DMS53 treated with DMSO at 0.1 percent for 48 hours (cell line): ENCODE measurements at regions not wholly inside any gene's neighbourhood (a gene's known extent, or its start where the extent isn't known, plus 50 kb on each side); places are given as distances from the start of the nearest gene placed in this dataset.
"Not testable (repeated sequence)": the region's sequence is repeated elsewhere in the genome, so short reads cannot be mapped to it uniquely, and the experiment has no call there.

Experiments used
- DNase-seq: peaks from one replicate; lab custom pipeline; 2025; ENCODE audit not compliant: unreplicated experiment; lab: John Stamatoyannopoulos, UW

DNA sequence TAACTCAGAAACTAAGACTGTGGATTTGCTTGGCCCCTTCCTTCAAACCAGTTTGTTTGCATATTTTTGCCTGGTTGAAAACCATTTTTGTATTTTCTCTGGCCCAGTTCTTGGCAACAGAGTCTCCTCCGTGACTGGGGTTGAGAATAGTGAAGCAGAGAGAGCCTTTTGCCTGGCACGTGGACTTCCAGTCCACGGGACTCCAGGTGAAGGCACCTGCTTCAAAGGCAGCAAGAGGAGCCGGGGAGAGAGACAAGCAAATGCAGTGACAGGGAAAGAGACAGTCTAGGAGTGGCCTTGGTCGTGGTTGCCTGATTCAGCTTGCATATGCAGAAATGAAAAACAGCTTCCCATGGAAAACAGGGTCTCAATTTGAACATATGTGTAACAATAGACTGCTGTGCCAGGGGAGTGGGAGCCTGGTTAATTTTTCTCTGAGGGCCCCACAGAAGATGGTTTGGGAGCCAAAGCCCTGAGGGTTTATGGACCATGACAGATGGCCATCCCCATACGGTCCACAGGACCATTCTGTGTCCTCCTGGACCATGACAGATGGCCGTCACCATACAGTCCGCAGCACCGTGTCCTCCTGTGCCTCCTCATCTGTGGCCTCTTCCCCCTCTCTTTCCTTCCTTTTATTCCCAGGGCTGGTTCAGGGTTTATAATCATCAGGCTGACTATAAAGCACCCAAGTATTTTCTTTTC, 272.2 kb upstream of the RASGEF1B start:
- DNase-seq = no peak

DNA sequence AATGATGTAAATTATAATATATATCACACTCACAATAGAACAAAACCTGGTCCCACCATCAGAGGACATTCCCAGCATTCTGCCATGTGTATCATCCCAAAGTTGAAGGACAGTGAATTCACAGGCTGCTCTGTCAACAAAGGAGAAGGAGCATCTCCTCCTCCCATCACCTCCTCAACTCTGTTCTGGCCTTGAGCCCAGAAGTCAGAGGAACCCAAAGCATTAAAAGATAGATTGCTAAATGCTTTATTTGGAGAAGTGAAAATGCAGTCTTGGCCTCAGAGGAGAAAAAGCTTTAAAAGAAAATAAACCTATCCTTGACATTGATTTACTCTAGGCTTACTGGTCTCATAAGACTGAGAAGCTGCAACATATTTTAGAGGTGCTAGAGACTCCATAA, 268.8 kb upstream of the RASGEF1B start:
- no peak for DNase-seq

DNA sequence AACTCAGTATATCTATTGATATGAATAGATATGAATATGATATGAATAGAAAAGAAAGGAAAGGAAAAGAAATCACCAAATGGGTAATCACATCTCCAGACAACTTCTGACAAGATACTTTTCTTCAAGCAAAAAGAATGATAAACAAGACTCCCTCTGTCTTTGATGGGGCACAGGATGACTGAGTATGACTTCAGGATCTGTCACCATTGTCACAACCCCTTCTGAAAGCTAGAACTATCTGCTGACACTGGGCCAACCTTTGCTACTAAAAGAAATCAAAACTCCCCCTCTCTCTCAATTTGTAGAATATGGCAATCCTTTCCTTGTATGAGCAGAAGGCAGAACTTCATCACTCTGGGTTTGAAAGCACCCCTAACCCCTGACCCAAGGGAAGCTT, 267.2 kb upstream of the RASGEF1B start:
- DNase-seq = no peak

DNA sequence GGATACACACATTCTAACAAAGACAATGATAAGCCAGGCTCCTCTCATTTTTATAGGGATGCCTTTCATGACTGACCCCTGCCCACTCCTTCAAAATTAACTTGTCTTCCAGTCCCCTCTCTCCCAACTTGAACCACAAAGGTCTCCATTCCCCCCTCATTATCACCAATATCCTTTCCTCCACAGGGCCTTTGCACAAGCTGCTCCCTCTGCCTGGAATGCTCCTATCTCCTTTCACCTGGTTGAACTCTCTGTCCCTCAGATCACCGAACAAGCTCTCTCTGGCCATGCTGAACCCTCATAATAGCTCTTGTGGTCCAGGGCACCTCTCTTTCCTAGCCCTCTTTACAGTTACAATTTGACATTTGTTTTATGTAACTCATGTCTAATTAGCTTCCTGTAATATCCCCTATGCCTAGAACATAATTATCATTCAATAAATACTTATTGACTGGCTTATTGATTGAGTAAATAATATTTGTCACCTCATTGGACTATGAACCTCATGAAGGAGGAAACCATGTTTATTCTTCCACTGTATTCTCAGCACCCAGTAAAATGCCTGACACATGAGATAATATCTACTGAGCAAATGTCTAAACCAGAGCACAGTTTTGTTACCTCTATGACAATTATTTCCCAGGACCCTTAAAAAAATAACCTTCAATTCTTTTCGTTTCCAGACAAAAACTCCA, 266.3 kb upstream of the RASGEF1B start:
- no peak for DNase-seq

DNA sequence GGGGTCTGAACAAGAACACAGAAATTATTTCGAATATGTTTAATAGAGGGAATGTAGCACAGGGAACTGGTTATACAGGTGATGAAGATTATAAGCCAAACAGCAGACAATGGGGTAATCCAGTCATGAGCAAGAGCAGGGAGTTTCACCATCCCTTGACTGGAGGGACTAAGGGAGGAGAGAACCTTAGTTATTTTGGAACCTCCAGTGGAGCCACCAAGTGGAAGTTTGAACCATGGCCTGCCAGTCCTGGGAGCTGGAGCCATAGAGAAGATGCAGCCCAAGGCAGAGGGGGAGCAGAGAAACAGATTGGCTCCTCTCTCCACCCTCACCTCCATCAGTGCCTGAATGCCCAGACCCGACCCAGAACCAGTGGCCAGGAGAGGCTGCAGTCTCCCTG, 264.6 kb upstream of the RASGEF1B start:
- DNase-seq = no peak

DNA sequence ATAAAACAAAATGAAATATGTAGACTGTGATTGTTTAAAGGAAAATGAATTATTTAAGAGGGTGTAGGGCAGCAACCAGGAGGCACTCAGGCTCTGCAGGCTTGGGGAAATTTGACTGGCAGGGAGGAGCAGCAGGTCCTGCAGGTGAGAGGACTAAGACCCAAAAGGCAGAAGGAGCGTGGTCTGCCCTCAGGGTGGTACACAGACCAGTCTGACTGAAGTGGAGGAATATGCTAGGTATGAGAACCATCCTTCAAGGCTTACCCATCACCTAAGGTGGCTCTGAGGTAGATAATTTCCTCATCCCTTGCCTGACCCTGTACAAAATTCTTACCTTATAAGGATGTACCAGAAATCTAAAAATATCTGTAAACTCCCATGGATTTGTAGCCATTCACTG, 261.3 kb upstream of the RASGEF1B start:
- DNase-seq = no peak

DNA sequence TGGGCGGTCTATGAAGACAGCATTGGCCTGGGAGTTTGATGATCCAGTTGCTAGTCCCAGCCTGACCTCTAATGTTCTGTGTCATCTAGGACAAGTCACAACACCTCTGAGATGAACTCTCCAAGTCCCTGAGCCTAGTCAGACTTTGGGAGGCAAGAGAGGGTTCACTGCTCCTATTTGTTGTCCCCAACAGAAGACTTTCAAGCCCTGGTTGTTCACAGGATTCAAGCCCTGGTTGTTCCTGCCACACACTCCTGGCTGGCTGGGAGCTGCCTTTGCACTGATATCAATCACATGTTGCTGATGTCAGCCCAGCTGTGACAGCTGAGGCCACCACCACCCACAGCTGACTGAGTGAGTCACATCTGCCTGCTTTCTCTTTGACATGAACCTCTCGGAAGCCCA, 253.2 kb upstream of the RASGEF1B start:
- DNase-seq = peak; percentile 52

DNA sequence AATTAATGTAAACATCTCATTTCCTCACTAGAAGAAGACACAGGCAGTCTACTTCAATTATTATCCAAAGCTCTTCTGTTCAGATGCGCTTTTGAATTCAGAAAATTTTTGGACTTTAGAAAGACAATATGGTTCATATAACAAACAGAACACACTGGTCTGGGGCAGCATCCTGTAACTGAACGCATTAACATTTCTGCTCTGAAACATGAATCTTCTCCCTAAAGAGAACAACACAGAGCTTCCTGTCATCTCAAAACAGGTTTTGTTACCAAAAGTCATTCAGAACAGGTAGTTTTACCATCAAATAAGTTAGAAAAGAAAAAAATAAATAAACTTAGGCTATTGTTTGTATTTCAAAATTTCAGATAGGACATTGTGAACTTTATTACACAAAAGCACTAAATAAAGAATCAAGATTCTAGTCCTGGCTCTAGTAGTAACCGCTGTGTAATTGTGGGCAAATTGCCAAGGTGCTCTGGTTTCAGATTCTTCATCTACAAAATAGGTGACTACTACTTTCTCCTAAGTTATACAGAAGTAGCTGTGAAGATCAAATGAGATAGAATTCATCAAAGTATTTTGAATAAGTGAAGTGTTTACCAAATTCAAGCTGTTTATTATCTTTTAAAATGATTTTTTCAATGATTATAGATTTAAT, 252.3 kb upstream of the RASGEF1B start:
- no peak for DNase-seq

DNA sequence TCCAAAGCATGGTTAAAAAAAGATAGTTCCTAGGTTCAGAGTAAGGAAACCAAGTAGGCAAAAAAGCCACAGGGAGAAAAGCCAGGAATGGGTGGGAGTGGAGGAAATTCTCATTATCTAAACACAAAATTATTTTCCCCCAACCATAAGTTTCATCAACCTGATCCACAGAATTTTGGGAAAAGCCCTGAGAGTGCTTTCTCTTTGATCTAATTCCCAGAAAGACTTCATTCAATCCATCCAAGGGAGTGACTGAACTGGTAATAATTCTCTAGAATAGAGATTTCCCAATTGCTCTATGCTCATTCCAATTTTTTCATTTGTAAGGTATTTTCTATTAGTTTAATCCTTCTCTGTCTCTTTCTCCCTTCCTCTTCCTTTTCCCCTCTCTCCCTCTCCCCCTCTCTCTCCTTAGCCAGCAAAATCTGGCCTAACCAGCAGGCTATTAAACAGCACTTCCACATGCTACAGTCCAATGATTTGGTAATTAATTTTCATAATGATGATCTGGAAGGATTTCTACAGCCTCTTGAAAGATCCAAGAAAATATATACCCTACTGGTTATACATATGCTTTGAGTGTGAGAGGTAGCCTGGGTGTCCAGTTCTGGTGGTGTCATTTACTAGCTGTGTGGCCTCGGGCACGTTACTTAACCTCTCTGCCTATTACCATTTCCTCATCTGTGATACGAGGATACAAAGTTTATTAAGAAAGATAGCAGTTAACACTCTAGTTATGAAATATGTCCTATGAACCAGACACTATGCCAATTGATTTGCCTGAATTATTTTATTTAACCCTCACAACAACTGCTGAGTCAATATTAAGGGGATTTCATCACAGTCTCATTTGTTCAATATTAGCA, 251.5 kb upstream of the RASGEF1B start:
- no peak for DNase-seq

DNA sequence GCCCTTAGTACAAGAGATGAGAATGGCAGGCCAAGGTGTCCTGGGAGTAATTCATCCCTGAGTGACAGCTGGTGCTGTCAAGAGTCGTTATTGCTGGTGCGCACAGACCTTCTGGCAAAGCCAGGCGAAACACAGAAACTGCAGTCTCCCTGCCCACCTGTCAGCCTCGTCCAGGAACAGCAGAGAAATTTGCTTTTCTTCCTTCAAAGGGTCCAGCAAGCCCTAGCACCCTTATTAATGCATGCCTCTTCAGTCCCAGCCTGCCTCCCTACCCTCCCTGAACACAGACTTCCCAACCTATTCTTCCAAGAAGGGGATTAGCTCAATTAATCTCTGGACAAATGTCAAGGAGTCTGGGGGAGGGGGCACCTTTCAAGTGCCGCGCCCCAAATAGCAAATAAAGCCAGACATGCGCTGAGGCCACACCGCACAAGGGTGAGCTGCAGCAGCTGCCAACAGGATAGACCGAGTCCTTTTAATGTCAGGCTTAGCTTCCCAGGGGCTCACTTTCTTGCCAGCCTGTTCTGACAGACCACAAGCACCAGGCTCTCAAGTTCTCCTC, 250.7 kb upstream of the RASGEF1B start:
- DNase-seq = no peak

DNA sequence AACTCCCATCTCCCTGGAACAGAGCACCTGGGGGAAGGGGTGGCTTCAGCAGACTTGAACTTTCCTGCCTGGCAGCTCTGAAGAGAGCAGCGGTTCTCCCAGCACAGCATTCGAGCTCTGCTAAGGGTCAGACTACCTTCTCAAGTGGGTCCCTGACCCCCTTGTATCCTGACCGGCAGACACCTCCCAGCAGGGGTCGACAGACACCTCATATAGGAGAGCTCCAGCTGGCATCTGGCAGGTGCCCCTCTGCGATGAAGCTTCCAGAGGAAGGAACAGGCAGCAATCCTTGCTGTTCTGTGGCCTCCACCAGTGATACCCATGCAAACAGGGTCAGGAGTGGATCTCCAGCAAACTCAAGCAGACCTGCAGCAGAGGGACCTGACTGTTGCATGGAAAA, 244.1 kb upstream of the RASGEF1B start:
- no peak for DNase-seq

DNA sequence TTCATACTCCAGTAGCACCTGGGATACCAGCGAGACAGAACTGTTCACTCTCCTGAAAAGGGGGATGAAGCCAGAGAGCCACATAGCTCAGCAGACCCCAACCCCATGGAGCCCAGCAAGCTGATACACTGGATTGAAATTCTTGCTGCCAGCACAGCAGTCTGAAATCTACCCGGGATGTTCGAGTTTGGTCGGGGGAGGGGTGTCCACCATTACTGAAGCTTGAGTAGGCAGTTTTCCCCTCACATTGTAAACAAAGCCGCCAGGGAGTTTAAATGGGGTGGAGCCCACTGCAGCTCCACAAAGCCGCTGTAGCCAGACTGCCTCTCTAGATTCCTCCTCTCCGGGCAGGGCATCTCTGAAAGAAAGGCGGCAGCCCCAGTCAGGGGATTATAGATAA, 243.7 kb upstream of the RASGEF1B start:
- not testable (repeated sequence) for DNase-seq

DNA sequence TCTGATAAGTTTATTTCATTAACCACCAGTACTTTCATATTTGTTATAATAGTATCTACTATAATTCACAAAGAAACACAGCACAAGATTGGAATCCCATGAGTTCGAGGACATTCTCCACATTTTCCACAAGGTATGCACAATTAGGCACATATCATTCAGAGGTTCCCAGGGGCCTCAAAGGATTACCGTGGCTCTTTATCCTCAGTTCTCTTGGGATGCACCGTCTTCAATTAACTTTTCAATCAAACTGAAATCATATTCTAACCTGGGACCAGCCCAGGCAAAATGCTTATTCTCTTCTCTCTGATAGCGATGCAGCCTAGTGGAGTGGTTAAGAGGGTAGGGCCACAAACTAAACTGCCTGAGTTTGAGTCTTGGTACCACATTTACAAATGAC, 242.6 kb upstream of the RASGEF1B start:
- no peak for DNase-seq

DNA sequence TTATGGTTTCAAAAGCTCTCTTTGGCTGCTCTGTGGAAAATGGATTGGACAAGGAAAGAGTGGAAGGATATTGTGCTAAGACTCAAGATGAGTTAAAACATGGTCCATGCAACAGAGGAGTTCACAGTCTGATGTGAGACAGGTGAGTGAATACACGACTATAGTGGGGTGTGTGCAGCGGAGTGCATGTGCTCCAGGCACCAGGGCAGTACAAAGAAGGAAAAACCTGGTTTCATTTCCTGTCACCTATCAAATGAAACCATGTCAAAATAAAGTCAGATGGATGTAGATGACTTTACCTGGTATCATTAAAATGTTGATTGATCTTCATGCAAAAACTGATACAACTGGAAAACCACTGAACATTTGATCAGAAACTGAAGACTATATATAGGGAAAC, 241.0 kb upstream of the RASGEF1B start:
- DNase-seq = no peak

DNA sequence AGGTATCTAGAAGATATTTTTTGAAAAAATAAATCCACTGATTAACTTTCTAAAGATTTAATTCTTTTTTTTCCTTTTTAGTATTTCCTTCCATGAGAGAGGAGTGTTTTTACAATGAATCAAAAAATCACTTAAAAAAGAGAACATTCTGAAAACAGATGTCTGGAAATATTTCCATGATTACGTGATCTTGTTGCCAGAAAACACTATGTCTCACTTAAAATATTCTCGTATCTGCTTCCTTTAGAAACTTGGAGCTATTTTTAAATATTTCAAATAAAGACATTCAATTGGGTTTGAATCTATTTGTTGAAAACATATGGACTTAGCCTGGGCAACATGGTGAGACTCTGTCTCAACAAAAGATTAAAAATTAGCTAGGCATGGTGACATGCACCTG, 232.8 kb upstream of the RASGEF1B start:
- no peak for DNase-seq

DNA sequence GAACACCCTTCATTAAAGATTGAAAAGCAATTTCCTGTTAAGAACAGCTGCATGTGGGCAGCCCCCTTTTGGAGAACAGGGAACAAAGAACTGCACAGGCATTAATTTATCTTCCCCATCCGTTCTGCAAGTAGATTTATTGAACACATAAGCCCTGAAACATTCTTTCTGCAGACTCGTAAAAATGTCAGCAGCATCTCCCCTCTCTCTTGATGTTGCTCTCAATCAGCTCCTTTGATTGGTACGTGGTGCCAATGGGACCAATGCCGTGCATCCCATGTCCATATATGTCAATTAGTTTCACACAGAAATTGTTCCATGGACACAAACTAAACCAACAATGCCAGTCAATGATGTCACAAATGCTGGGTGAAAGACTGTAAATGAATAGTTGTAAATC, 228.5 kb upstream of the RASGEF1B start:
- no peak for DNase-seq

DNA sequence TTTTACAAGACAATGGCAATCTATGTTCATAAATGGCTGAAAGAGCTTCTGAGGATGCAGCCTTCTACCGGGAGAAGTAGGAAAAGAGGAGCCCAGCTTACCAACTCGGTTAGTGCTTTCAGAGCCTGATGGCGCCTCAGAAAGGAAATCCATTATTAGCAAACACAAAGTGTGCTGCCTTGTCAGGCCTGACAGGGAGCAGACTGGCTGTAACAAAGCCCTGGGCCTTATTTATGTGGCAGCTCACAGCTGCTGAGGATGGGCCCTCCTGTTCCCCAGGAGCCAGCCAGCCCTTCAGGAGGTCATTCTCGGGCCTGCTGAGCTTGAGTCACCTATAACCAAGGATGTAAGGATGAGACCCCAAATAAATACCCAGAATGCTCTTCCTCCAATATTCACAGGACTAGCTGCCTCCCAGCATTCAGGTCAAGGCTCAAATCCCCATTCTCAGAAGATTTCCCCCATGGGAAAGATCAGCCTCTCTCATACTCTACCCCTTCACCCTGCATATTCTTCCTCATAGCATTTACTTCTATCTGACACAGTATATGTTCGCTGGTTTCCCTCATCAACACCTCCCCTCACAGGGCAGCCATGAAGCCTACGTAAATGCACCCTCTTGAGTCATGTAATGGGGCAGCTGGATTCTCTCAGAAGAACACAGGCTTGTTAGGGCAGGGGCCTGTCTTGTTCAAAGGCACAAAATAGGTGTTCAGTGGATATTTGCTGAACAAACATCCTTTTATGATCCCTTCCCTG, 227.0 kb upstream of the RASGEF1B start:
- peak; percentile 7 for DNase-seq

DNA sequence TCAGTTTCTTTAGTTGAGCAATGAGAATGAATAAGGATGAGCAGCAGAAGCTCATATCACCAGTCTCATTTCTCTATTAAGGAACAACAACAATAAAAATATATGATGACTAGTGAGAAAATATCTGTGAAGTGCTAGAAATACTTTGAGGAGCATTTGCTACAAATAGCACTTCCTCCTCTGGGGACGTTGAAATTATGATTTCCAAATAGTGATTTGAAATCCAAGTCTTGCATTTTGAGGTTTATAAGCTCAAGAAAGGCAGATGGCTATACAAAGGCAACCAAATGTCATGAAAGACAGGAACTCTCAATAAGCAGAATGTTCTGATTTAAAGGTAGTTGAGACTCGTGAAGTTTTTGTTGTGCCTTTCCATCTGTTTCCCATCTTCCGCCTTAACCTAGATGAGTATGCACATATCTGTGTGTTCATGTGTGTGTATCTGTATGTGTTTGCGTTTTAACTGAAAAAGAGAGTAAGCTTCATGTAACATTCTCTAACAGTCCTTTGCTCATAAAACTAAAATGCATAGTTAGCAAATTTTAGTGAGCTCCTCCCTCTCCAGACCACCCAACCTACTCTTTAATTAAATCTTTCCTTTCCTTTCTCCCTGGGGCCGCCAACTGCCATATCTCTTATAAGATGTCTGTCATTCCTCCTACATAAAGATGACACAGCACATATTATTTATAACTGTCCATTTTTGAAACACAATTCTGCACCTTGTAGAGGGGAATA, 222.6 kb upstream of the RASGEF1B start:
- no peak for DNase-seq

DNA sequence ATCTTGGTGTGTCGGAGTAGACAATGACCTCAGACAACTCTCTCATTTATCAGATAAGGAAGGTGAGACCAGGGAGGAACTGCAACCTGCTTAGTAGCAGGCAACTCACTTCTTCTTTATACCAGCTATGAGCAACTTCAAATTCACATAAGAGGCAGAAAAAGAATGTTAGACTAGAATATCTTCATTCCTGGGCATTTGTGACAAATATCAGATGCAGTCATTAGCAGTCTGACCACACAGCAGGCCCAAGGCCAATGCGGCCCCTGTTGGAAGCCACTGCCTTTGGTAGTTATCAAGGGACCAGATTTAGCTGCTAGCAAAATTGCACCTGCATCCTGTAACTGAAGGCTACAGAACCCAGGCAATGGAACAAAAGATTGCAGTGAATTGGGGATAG, 219.2 kb upstream of the RASGEF1B start:
- no peak for DNase-seq

DNA sequence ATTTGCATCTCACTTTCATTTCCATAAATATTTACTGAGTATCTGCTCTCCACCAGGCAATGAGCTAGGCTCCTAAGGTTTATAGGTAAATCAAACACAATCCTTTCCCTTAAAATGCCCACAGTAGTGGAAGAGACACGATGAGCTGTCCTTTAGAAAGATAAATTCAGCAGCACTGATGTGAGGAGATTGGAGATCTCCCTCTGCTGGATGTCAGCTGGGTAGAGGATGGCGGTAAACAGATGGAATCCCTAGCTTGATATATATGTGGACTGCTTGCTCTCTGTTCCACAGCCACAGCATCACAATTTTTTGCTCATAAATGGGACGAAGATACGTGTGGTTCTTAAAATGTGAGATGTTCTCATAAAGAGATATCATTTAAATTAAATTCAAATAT, 216.4 kb upstream of the RASGEF1B start:
- DNase-seq = no peak
